Hematopoietic multipotent progenitor cell treated with erythropoietin and hydrocortisone succinate and interleukin-3 and kit ligand, for 4 days (in vitro differentiated cells): ENCODE measurements at regions not wholly inside any gene's neighbourhood (a gene's known extent, or its start where the extent isn't known, plus 50 kb on each side); places are given as distances from the start of the nearest gene placed in this dataset.

Source experiments
- DNase-seq: peaks from one replicate; pipeline ENCODE4 v3.0.0-alpha.2; 2015

DNA sequence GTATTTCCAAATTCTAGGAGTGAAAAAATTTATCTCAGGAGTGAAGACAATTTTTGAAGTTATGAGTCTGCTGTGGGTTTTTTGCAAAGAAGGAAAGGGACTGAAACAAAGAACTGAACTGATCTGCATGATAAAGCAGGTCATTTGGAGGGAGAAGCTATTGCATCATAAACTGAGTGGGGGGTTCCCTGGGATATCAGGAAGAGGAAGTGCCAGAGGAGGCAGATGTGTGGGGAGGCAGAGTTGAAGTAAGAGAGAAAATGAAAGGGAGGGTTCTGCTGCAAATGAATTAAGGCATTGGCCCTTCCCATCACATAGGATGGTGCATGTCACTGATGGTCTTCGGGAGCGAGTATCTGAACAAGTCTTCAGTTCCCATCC is 379.2 kb downstream of the VPS13C start:
- DNase-seq: peak; percentile 24

DNA sequence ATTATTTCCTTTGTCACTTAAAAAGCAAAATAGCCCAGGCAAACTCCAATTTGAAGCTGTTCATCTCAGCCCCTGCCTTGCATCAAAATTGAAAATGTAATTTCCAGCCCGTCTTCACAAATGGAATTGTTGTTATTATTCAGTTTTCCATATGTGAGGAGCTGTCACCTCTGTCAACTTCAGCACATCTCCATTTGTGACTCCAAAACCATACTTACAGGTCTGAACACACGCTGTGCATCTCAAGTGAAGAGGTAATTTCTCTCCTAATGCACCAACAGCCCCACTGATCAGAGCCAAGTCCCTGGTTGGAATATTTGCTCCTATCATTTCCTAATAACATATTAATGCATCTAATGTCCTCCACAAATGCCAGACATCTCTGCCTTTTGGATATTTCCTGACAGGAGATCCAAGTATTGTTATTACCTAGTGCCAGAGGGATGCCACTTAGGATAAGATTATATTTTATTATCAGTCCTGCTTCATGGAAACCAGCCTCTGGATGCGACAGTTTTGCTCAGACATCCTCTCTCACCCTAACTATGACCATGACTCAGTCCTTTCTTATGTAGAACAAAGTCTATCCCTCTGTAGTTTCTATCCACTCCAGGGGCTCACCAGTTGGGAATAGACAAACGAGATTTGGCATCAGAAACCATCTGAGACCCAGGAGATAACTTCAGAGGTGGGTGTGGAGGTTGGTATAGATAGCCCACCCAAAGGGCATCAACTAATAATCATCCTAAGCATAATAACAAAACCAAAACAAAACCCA is 379.8 kb downstream of the VPS13C start:
- no peak for DNase-seq

DNA sequence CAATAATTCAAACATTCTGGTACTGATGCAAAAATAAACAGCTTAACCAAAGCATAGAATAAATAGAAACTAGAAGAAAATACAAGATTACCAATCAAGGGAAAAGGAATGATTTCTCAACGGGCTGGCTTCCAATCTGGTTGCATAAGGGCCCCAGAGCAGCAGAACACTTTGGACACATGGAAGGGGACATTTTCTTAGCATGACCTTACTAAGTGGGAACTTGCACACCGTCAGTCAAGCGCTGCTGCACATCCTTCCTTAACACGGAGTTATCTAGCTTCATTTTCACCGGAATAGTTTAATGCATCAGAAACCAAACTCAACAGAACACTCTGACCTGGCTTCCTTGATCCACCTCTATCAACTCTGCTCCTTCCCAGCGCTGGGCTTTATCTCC is 388.5 kb downstream of the VPS13C start:
- no peak for DNase-seq

DNA sequence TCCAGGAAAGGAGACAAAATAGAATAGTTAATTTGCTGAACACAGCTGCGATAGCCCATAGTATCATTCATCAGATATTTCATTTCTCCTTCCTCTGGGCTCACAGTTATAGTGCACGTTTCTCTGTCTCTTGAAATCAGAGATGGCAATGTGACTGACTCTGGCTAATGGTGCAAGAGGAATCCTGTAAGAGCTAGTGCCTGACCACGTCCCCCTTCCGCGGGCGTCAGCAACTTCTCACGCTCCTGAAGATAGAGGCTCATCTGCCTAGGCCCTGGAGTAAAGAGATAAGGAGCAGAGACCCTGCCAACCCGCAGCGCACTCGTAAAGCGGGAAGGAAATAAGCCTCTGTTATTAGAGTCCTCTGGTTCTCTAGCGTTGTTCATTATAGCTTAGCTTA is 391.8 kb downstream of the VPS13C start:
- peak; percentile 58 for DNase-seq

DNA sequence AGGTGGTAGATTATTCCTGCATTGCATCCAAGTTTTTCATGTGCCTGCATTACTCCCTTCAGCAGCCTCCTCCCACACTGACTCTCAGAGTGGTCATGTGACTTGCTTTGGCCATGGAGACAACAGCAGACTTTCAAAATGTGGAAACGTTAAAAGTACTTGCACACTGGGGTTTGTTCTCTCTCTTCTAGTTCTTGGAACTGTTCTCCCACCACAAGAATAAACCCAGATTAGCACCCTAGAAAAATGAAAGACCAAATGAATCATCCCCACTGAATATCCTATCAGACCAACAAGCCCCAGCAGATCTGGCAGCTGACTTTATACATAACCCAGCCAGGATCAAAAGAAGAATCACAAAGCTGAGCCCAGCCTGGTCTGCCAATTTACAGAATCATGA is 398.5 kb downstream of the VPS13C start:
- no peak for DNase-seq

DNA sequence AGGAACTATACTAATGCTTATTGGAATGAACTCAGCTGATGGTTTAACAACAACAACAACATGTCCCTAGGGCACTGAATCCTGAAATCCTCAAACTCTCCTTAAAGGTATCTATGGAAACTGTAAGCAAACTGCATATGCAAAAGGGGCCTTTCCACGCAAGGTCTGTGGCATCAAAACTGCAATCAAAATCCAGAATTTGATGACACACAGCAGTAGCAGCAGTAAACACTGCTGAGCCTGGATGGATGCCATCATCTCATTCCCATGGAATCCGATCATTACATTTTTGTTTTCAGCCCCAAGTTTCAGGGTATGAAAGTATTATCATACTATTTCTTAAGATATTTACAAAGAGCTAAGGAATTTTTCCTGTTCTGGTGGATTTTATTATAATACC is 399.7 kb downstream of the VPS13C start:
- DNase-seq: no peak

DNA sequence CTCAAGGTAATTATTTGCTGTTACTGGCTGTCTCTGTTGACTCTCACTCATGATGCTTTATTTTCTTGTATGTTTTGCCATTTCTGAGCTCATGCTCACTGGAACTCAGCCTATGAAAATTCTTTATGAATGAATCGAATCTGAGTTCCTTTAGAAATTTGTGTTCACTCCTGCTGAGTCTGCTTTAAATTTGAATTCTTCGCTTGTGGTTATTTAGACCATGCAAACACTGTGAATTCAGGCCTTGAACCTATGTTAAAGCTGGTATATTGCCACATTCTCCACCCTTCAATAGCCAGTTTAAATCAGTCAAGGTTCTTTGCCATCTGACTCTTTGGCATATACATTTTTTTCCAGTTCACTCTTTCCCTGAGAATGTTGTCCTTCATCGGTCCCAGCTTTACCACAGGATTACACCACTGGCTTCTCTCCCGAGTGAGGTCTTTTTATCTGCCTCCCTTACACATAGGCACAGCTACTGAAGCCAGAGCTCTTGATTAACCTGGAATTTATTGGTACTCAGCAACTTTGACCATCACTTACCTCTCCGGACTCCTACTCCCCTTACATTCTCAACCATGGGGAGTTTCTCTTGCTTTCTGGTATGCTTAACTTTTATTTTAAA is 400.6 kb downstream of the VPS13C start:
- DNase-seq: no peak

DNA sequence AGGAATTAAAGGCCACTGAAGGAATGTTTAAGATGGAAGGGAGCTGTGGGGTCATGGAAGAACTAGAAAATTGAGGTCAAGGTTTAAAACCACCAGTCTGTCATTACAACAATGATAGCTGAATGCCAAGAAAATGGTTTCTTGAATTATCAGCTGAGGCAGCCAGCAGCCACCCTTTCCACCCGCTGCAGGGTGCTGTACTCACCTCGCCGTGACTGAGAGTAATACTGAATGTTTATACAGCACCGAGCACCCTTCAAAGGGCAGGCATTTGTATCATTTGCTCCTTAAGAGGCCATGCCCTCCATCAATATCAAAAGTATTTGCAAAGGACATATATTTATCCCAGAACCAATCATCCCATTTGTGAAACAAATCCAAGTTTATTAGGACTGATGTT is 402.8 kb downstream of the VPS13C start:
- no peak for DNase-seq

DNA sequence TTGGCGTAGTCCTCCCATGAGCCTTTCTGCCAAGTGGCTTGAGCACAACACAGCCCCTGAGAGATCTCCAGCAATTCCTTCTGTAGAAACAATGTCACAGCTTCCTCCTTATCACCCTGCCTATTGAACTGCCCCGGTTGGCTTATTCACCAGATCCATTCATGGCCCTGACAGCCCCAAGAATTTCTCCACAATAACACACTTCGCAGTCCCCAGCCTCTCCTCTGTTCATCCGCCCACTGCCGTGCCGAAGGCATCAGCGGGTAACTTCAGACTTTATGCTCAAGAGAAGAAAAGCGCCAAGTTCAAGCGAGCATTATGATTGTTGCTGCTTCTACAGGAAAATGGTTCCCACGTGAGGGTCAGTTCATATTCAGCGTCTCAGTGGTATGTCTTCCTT is 403.9 kb downstream of the VPS13C start:
- no peak for DNase-seq

DNA sequence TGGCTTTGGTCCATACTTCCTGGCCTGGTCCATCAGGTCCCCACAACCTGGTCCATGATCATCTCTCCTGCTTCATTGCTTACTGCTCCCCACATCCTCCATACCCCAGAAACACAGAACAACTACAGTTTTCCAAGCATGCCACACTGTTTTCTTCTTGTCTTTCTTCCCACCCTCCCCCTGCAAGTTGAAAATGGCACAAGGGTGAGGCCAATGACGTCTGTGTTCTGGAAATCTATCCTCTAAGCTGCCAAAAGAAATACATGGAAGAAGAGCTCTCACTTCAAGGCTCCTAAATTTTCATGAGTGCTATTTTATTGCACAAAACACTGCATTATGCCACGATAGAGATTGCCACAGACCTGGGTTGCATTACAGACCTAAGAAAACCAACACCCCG is 404.4 kb downstream of the VPS13C start:
- DNase-seq: no peak

DNA sequence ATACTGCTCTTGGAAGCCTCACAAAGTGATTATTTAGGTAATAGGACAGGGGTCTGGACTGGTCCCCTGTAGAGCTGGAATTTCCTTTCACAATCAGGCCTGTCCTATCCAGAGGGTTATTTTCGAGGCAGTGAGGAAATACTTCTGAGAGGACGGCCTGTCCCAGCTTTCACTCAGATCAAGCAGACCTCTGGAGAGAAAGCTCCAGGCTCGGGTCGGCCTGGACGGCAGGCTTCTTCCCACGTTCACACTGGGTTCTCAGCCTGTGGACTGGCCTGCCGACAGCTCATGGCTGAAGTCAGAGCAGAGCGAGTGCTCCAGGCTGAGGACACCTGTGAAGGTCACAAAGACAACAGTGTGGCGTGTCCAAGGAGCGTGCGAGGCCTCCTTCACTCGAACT is 405.3 kb downstream of the VPS13C start:
- DNase-seq: no peak

DNA sequence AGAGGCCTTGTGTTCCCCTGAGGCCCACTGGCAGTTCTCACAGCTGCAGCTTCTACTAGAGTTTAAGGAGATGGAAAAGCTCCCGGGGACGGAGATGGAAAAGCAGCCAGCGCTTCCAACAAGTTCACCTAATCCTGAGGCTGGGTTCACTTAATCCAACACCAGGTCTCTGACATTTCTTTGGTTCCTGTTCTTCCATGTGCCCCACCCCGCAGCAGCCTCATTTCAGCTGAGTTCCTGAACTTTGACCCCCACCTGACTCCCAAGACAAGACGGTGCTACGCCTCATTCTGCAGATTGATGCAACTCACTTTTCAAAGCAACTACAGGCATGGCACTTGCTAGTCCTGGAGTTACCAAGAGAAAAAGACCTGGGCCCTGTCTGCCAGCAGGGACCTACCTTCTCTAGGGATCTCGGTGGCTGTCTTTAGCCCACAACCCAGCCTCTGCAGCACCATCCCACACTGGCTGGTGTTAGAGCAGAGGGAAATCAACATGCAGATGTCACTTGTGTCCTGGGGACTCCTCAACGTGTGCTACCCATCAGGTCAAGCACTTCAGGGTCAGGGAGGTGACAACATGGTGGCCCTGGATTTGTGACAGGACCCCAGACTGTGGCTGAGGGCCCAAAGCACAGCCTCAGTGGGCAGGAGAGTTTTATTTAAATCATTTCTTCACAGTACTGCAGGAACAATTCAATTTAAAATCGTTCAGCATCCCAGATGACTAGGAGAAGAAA is 406.1 kb downstream of the VPS13C start:
- no peak for DNase-seq

DNA sequence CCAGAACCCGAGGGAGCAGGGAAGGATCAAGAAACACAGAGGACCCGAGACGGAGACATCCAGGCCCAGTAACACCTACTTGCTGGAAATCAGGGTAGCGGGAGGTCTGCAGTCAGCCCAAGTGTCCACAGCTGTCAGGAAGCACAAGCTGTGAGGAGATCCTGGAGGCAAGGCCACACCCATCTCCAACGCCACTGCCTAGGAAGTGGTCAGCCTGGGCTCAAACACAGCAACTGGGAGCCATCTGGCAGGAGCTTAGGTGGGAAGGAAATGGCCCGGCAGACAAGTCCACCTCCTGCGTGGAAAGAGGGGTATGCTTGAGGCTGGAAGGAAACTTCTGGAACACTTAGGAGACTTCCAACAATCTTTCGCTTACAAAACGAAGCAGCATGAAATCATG is 407.1 kb downstream of the VPS13C start:
- no peak for DNase-seq

DNA sequence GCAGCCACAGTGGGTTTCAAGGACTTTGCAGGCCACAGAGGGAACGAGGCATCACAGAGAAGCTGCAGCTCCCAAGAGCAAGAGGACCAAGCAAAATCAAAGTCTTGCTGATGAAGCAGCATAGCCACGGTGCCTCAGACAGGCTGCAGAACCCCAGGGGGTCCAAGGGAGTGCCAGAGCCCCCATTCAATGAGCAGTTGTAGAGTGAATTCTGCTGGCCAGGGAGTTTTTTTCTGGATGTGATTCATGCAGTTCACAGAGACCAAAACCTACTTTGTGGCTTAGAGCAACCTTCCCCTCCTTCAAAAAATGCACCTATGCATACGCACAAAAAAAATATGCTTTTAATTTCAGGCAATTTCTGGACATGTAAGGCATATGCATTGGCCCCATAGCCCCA is 409.0 kb downstream of the VPS13C start:
- no peak for DNase-seq

DNA sequence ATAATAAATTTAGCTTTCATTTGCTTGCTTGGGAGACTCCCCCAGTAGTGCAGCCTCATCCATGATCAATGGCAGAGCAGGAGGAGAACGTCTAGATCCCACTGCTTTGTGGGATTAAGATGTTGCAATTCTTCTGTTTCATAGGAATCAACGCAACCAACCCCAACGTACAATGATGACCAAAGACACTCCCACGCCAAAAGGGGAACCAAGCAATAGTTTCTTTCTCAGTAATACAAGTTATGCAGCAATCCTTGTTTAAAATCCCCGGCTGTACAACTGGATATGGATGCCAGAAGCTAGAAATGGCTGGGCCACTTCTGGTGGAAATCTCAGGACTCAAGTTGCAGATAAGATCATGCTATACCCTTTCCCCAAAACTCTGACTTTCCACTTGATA is 411.2 kb downstream of the VPS13C start:
- no peak for DNase-seq

DNA sequence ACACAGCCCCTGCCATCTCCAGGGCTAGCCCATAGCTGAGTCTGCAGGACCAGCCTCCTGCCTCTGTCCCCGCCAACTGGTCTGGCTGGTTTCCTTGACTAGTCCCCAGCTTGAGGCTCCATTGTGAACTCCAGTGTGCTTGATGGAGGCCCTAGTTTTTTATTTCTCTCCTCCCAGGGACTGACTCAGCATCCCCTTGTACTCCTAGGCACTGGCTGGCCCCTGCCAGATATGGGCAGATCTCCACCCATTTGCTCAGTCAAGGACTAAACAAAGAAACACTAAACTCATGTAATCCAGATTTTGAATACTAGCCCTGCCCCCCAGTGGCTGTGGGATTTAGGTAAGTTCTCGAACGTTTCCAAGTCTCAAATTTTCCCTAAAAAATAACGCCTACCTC is 415.4 kb upstream of the RORA start:
- DNase-seq: peak; percentile 4

DNA sequence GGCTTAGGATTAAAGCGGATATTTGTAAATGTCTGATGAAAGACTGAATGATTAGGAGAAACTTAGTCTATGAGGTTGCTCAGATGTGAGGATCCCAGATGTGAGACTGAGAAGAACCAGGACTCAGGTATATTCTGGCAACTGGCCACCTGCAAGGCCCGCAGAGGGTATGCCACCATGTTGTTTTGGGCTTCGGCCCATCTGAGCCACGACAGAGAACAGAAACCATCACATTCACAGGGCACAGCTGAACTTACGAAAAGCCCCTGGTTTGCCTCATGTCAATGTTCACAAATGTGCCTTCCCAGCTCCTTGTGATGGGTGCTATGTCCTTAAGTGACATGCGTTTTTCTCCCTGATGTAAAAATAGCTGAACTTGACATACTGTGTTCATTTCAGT is 412.5 kb upstream of the RORA start:
- no peak for DNase-seq

DNA sequence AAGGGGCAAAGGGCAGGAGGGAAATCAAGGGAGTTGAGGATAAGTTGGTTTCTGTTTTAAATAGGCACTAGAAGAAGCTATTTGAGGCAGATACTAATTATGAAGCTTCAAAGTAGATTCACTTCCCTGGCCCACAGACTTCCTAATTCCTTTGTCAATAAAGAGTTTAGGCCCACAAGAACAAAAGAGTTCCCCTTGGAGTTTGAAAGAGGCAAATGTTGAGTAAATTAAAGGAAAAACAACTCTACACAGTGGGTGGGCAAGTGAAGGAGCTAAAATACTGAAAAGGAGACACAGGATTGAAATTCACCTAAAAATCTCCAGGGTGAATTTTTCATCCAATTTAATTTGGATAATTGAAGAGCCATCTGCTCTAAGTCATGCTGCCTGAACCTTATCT is 411.7 kb upstream of the RORA start:
- DNase-seq: no peak

DNA sequence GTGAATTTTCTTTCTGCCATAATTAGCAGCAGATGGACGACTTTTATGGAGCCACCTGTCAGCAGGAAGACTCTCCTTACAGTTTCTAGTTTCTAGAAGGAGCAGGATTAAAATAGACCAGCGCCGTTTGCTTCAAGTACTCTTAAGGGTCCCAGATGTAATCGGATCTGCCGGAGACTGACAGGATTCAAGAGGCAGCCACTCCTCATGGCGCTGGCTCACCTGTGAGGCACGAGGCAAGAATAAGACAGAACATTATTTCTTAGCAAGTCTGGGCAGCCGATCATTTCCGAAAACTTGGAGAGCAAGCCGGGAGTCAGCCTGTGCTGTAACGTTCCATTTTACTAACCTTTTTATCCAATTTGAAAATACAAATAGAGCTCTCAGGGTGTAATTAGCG is 410.4 kb upstream of the RORA start:
- DNase-seq: no peak

DNA sequence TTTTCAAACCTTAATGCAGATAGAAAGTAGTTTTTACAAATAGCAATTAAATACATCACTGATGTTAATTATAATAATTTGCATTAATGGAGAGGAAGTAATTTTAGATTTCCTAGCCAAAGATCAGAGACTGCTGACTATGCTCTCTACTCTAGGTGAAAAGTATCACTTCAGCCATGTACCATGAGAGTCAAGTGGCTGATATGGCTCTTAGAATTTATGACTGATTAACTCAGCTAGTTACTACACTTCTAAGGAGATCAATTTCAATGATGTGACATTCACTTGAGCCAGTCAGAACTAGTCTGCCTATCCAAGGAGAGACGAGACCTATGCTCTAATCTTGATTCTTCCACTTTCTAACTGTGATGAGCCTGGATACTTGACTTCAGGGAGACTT is 405.7 kb upstream of the RORA start:
- no peak for DNase-seq

DNA sequence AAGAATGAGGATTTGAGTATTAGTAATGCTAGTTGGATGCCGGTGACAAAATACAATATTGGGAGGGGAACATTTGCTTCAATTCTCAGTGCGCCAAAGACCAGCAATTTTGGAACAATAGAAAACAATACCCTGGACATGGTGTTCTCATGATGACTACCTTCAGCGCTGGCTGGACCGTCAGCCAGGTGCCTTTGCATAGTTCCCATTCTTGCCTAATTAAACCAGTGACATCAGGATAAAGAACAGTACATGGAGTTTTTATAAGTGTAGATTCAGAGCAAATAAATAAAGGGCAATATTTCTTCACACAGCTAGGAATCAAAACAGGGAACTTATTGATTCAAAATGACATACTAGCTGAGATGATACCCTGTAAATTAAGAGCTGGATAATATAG is 404.8 kb upstream of the RORA start:
- no peak for DNase-seq

DNA sequence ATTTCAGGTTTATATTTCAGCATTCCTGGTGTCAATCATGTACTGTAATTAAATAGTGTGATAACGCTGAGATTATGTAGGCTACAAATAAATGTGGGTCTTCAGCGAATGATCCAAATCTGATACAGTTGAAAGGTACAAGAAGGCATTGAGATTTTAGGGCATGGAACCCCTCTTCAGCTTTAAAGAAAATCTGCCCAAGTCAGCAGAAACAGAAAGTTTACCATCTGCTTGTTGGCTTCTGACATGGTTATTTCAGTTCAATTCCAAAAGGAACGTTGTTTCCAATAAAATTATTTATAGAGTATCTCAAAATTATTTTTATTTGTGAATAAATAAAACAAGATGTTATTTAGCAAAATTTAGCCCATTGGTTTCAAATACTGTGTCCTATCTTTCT is 400.2 kb upstream of the RORA start:
- no peak for DNase-seq

DNA sequence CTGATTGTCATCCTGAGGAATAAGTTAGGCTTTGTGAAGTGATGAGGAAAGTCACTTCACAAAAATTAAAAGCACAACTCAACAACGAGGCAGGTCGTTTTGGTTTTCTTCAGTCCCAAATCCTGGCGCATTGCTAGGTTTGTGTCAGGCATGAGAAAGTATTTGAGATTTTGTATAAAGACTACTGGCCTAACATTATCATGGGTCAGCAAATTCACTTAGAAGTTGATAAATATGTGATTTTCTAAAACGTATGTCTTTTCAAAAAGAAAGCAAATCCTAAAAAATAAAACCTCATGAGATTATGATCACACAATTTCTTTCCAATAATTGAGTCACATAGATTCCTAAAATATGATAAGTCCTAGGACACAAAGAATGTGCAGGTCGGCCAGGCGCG is 395.8 kb upstream of the RORA start:
- no peak for DNase-seq

DNA sequence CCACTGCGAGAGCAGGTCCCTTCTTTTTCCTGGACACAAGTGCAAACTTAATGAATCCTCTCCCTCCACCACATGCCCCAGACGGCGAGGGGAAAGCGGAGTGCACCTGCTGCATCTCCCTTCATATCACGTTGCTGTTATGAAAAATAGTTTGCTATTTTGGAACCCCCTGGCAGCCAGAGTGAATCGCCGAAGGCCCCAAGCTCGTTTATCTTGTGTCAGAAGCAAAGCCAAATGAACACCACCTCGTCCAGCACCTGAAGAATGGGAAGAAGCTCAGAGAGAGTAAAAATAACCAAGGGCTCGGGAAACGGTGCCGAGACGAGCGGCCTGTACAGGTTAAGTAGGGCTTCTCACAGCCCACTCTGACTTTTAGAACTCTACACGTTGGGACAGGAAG is 394.6 kb upstream of the RORA start:
- no peak for DNase-seq
